ENCODE measurements at regions not wholly inside any gene's neighbourhood (a gene's known extent, or its start where the extent isn't known, plus 50 kb on each side); places are given as distances from the start of the nearest gene placed in this dataset.

GRCh38 chr16:54655121-54655590 lies 275.5 kb upstream of the IRX5 start:
- DNase-seq (ENCODE audit: low spot score in 2 of 2): no peak
- no peaks in the 10 kb centered on the region for H3K9me3 ChIP-seq
- H3K4me1 ChIP-seq: peaks cover 35% of the 10 kb centered on the region
- no peaks in the 10 kb centered on the region for H3K27me3 ChIP-seq
- peak overlapping the region; percentile 29 for H3K4me3 ChIP-seq
- peak overlapping the region; percentile 35 for H3K27ac ChIP-seq
- 16% methylated on average over 14 of the region's 14 CpGs for WGBS
- H3K36me3 ChIP-seq: no peaks in the 10 kb centered on the region
- no peak for TF ChIP-seq CTCF (IDR thresholded peaks at IDR 0.05)

- Histone ChIP-seq H3K36me3 (no peaks in the 10 kb centered on the region), H3K27ac (no peak overlapping the region), H3K4me1 (peaks cover 36% of the 10 kb centered on the region), H3K9me3 (no peaks in the 10 kb centered on the region), H3K4me3 (no peak overlapping the region), H3K27me3 (no peaks in the 10 kb centered on the region)
- TF ChIP-seq EP300 (IDR thresholded peaks at IDR 0.05) (no peak), POLR2A (IDR thresholded peaks at IDR 0.05) (no peak), POLR2AphosphoS5 (IDR thresholded peaks at IDR 0.05) (no peak), CTCF (IDR thresholded peaks at IDR 0.05) (no peak)
- 78% methylated on average over 12 of the region's 12 CpGs for WGBS
- DNase-seq (ENCODE audit: low spot score in 2 of 2): no peak
These were observed 276.2 kb upstream of the IRX5 start for GRCh38 chr16:54654429-54654828.

- no peaks in the 10 kb centered on the region for H3K36me3 ChIP-seq
- H3K9me3 ChIP-seq: no peaks in the 10 kb centered on the region
- no peak overlapping the region for H3K27ac ChIP-seq
- no peak overlapping the region for H3K4me3 ChIP-seq
- H3K4me1 ChIP-seq: peaks cover 48% of the 10 kb centered on the region
- TF ChIP-seq POLR2AphosphoS5 (IDR thresholded peaks at IDR 0.05) (no peak), POLR2A (IDR thresholded peaks at IDR 0.05) (no peak), EP300 (IDR thresholded peaks at IDR 0.05) (no peak), CTCF (IDR thresholded peaks at IDR 0.05) (no peak)
- WGBS: 77% methylated on average over 6 of the region's 6 CpGs
- H3K27me3 ChIP-seq: no peaks in the 10 kb centered on the region
- DNase-seq (ENCODE audit: low spot score in 2 of 2): no peak
These were observed 278.4 kb upstream of the IRX5 start for GRCh38 chr16:54652201-54652770.

GRCh38 chr16:54651440-54652195 lies 279.0 kb upstream of the IRX5 start:
- 81% methylated on average over 19 of the region's 19 CpGs for WGBS
- DNase-seq (ENCODE audit: low spot score in 2 of 2): no peak
- Histone ChIP-seq H3K4me1 (peaks cover 46% of the 10 kb centered on the region), H3K9me3 (no peaks in the 10 kb centered on the region), H3K36me3 (no peaks in the 10 kb centered on the region), H3K27ac (no peak overlapping the region), H3K4me3 (no peak overlapping the region), H3K27me3 (no peaks in the 10 kb centered on the region)
- no peak for TF ChIP-seq POLR2AphosphoS5 (IDR thresholded peaks at IDR 0.05)
- TF ChIP-seq EP300 (IDR thresholded peaks at IDR 0.05): no peak
- no peak for TF ChIP-seq POLR2A (IDR thresholded peaks at IDR 0.05)
- TF ChIP-seq CTCF (IDR thresholded peaks at IDR 0.05): no peak

GRCh38 chr16:54649876-54650275 lies 280.8 kb upstream of the IRX5 start:
- H3K27ac ChIP-seq: no peak overlapping the region
- 65% methylated on average over 6 of the region's 6 CpGs for WGBS
- DNase-seq (ENCODE audit: low spot score in 2 of 2): no peak
- no peaks in the 10 kb centered on the region for H3K27me3 ChIP-seq
- H3K9me3 ChIP-seq: no peaks in the 10 kb centered on the region
- no peaks in the 10 kb centered on the region for H3K36me3 ChIP-seq
- peaks cover 40% of the 10 kb centered on the region for H3K4me1 ChIP-seq
- no peak overlapping the region for H3K4me3 ChIP-seq
- TF ChIP-seq POLR2AphosphoS5 (IDR thresholded peaks at IDR 0.05) (no peak), POLR2A (IDR thresholded peaks at IDR 0.05) (no peak), EP300 (IDR thresholded peaks at IDR 0.05) (no peak), CTCF (IDR thresholded peaks at IDR 0.05) (no peak)

Measured in suprapubic skin (tissue), 4 donors.